Neural cell (in vitro differentiated cells): ENCODE measurements at regions not wholly inside any gene's neighbourhood (a gene's known extent, or its start where the extent isn't known, plus 50 kb on each side); places are given as distances from the start of the nearest gene placed in this dataset.

Experiments
- H2AFZ ChIP-seq: fragments of 200-600, 300-800 bp; sonication (generic), shearing (Covaris generic); 2 replicates; pipeline ENCODE4 v1.6.0; 2014; ENCODE audit warnings: low read depth, mild to moderate bottlenecking, antibody characterized with exemption, low read length, moderate library complexity
- H3F3A ChIP-seq: fragments of 200-600 bp; shearing (Covaris generic); 2 replicates; pipeline ENCODE4 v1.6.1; 2016; ENCODE audit warnings: mild to moderate bottlenecking, moderate library complexity, mixed read lengths, antibody characterized with exemption, low read length; ENCODE audit not compliant: insufficient read depth, poor library complexity, severe bottlenecking
- H3K27ac ChIP-seq: fragments of 200-600, 300-800 bp; sonication (generic), shearing (Covaris generic); 2 replicates; pipeline ENCODE4 v1.5.1; 2014; ENCODE audit warnings: mild to moderate bottlenecking, low read length, moderate library complexity
- H3K27me3 ChIP-seq: fragments of 300-800, 200-600 bp; sonication (generic), shearing (Covaris generic); 2 replicates; pipeline ENCODE4 v1.6.0; 2014; ENCODE audit warnings: mild to moderate bottlenecking, low read depth, low read length, moderate library complexity; ENCODE audit not compliant: insufficient read depth
- H3K36me3 ChIP-seq: fragments of 300-800, 200-600 bp; sonication (generic), shearing (Covaris generic); 2 replicates; pipeline ENCODE4 v1.5.1; 2014; ENCODE audit warnings: mild to moderate bottlenecking, antibody characterized with exemption, low read length, moderate library complexity; ENCODE audit not compliant: insufficient read depth
- H3K4me2 ChIP-seq: fragments of 300-800, 200-600 bp; sonication (generic), shearing (Covaris generic); 2 replicates; pipeline ENCODE4 v1.6.0; 2014; ENCODE audit warnings: mild to moderate bottlenecking, low read length
- H3K4me3 ChIP-seq: fragments of 300-800, 200-600 bp; sonication (generic), shearing (Covaris generic); 2 replicates; pipeline ENCODE4 v1.5.1; 2014; ENCODE audit warnings: mild to moderate bottlenecking, low read length, moderate library complexity
- H3K79me2 ChIP-seq: fragments of 200-600 bp; shearing (Covaris generic); replicated peaks from 2 replicates; pipeline ENCODE4 v1.6.0; 2014; ENCODE audit warnings: mild to moderate bottlenecking, low read length, moderate library complexity; ENCODE audit not compliant: insufficient read depth
- H3K9ac ChIP-seq: fragments of 300-800, 200-600 bp; sonication (generic), shearing (Covaris generic); 2 replicates; pipeline ENCODE4 v1.6.1; 2016; ENCODE audit warnings: mild to moderate bottlenecking, low read length, mixed read lengths
- H3K9me2 ChIP-seq: fragments of 200-600 bp; shearing (Covaris generic); 2 replicates; pipeline ENCODE4 v1.6.1; 2016; ENCODE audit warnings: mild to moderate bottlenecking, low read length, mixed read lengths; ENCODE audit not compliant: insufficient read depth
- H3K9me3 ChIP-seq: fragments of 200-600, 300-800 bp; sonication (generic), shearing (Covaris generic); 2 replicates; pipeline ENCODE4 v1.6.1; 2016; ENCODE audit warnings: mild to moderate bottlenecking, mixed run types, low read length, moderate library complexity, mixed read lengths
- H4K20me1 ChIP-seq: fragments of 200-600 bp; shearing (Covaris generic); 2 replicates; pipeline ENCODE4 v1.6.1; 2016; ENCODE audit warnings: mild to moderate bottlenecking, mixed run types; ENCODE audit not compliant: insufficient read depth
- EP300 ChIP-seq: fragments of 450-650 bp; conservative IDR thresholded peaks from 2 replicates; pipeline ENCODE4 v1.6.1; 2014; ENCODE audit warnings: antibody characterized with exemption, mild to moderate bottlenecking, moderate library complexity; ENCODE audit not compliant: poor library complexity, severe bottlenecking
- EZH2 ChIP-seq: fragments of 200-600, 300-800 bp; shearing (Covaris generic), sonication (generic); IDR thresholded peaks from 2 replicates; pipeline ENCODE4 v1.6.1; 2014; ENCODE audit warnings: antibody characterized with exemption, low read length, borderline replicate concordance, mild to moderate bottlenecking; ENCODE audit not compliant: insufficient read depth, poor library complexity, severe bottlenecking
- MXI1 ChIP-seq: fragments of 450-650 bp; conservative IDR thresholded peaks from 2 replicates; pipeline ENCODE4 v1.6.1; 2014; ENCODE audit warnings: antibody characterized with exemption, mild to moderate bottlenecking; ENCODE audit not compliant: poor library complexity, severe bottlenecking
- POLR2AphosphoS5 ChIP-seq: IDR thresholded peaks from 2 replicates; pipeline ENCODE4 v1.6.1; 2012
- RAD21 ChIP-seq: fragments of 450-650 bp; conservative IDR thresholded peaks from 2 replicates; pipeline ENCODE4 v1.6.1; 2014; ENCODE audit warnings: antibody characterized with exemption, mild to moderate bottlenecking, moderate library complexity
- SMC3 ChIP-seq: fragments of 450-650 bp; conservative IDR thresholded peaks from 2 replicates; pipeline ENCODE4 v1.6.1; 2014; ENCODE audit warnings: antibody characterized with exemption, mild to moderate bottlenecking, moderate library complexity; ENCODE audit not compliant: poor library complexity
- TAF1 ChIP-seq: IDR thresholded peaks from 2 replicates; pipeline ENCODE4 v1.6.1; 2012; ENCODE audit warnings: low read depth
- TF ChIP-seq, protein P1 (sequence below): IDR thresholded peaks from 2 replicates; pipeline ENCODE4 v1.6.1; 2012; ENCODE audit warnings: borderline replicate concordance
- TF ChIP-seq, protein P2 (sequence below): fragments of 450-650 bp; IDR thresholded peaks from 2 replicates; pipeline ENCODE4 v1.5.1; 2014; ENCODE audit warnings: antibody characterized with exemption, mild to moderate bottlenecking, moderate library complexity; ENCODE audit not compliant: poor library complexity, severe bottlenecking

DNA sequence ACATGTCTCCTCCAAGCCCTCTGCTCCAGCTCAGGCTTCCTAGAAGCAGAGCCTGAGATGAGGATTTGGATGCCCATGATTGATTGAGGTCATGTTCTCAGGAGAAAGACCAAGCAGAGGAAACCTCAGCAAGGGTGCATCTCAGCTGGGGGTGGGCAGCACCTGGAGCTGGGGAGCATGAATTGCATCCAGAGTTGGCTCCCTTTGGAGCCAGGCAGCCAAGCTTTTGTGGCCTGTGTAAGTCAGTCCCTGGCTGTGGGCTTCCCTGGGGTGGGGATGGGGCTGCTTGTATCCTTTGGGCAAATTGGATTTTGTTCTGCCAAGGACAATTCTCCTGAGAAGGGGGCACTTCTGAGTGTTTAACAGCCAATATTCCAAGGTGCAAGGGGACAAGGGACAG lies 91.5 kb upstream of the WASF3 start:
- no peak overlapping the region for H3K9ac ChIP-seq
- no peak overlapping the region for H3K27ac ChIP-seq
- no peaks in the 10 kb centered on the region for H4K20me1 ChIP-seq
- H3K4me3 ChIP-seq: no peak overlapping the region
- no peaks in the 10 kb centered on the region for H3K9me3 ChIP-seq
- no peaks in the 10 kb centered on the region for H3K27me3 ChIP-seq
- no peaks in the 10 kb centered on the region for H3K9me2 ChIP-seq
- TF ChIP-seq MXI1 (no peak), SMC3 (no peak), TAF1 (no peak), RAD21 (no peak), EZH2 (no peak), POLR2AphosphoS5 (no peak), EP300 (no peak)
- TF ChIP-seq, protein P1, sequence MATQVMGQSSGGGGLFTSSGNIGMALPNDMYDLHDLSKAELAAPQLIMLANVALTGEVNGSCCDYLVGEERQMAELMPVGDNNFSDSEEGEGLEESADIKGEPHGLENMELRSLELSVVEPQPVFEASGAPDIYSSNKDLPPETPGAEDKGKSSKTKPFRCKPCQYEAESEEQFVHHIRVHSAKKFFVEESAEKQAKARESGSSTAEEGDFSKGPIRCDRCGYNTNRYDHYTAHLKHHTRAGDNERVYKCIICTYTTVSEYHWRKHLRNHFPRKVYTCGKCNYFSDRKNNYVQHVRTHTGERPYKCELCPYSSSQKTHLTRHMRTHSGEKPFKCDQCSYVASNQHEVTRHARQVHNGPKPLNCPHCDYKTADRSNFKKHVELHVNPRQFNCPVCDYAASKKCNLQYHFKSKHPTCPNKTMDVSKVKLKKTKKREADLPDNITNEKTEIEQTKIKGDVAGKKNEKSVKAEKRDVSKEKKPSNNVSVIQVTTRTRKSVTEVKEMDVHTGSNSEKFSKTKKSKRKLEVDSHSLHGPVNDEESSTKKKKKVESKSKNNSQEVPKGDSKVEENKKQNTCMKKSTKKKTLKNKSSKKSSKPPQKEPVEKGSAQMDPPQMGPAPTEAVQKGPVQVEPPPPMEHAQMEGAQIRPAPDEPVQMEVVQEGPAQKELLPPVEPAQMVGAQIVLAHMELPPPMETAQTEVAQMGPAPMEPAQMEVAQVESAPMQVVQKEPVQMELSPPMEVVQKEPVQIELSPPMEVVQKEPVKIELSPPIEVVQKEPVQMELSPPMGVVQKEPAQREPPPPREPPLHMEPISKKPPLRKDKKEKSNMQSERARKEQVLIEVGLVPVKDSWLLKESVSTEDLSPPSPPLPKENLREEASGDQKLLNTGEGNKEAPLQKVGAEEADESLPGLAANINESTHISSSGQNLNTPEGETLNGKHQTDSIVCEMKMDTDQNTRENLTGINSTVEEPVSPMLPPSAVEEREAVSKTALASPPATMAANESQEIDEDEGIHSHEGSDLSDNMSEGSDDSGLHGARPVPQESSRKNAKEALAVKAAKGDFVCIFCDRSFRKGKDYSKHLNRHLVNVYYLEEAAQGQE: no peak
- TF ChIP-seq, protein P2, sequence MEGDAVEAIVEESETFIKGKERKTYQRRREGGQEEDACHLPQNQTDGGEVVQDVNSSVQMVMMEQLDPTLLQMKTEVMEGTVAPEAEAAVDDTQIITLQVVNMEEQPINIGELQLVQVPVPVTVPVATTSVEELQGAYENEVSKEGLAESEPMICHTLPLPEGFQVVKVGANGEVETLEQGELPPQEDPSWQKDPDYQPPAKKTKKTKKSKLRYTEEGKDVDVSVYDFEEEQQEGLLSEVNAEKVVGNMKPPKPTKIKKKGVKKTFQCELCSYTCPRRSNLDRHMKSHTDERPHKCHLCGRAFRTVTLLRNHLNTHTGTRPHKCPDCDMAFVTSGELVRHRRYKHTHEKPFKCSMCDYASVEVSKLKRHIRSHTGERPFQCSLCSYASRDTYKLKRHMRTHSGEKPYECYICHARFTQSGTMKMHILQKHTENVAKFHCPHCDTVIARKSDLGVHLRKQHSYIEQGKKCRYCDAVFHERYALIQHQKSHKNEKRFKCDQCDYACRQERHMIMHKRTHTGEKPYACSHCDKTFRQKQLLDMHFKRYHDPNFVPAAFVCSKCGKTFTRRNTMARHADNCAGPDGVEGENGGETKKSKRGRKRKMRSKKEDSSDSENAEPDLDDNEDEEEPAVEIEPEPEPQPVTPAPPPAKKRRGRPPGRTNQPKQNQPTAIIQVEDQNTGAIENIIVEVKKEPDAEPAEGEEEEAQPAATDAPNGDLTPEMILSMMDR: no peak
- H2AFZ ChIP-seq: no peak overlapping the region
- no peaks in the 10 kb centered on the region for H3K79me2 ChIP-seq
- no peaks in the 10 kb centered on the region for H3K36me3 ChIP-seq
- no peak overlapping the region for H3K4me2 ChIP-seq
- no peaks in the 10 kb centered on the region for H3F3A ChIP-seq

DNA sequence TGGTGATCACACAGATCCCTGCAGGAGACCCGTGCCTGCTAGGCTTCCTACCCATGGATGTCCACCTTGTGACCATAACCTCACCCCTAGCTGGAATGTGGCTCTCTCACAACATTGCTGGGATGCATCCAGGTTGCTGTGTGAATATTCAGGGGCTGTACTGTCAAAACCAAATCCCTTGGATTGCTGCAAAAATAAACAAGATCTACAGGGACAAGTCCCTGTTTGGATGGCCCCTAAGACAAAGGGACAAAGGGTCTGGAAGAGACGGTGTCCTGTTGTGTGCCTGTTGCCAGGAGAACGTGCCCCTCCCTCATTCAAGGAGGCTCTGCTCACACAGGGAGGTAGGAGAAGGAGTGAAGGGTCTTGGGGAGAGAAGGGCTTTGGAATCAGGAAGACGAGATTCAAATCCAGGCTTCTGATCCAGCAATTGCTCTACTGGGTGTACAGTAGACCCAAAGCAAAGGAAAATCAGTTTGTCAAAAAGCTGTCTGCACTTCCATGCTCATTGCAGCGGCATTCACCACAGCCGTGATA lies 89.2 kb upstream of the WASF3 start:
- H2AFZ ChIP-seq: no peak overlapping the region
- TF ChIP-seq, protein P1: no peak
- TF ChIP-seq EZH2 (no peak), RAD21 (no peak), SMC3 (no peak), TAF1 (no peak), MXI1 (no peak), EP300 (no peak), POLR2AphosphoS5 (no peak)
- TF ChIP-seq, protein P2: no peak

More for the DNA sequence above, 89.2 kb upstream of the WASF3 start:
- Histone ChIP-seq H3K27ac (no peak overlapping the region), H3F3A (no peaks in the 10 kb centered on the region), H3K9me3 (no peaks in the 10 kb centered on the region), H3K4me3 (no peak overlapping the region), H3K4me2 (no peak overlapping the region), H4K20me1 (no peaks in the 10 kb centered on the region), H3K79me2 (no peaks in the 10 kb centered on the region), H3K9ac (no peak overlapping the region), H3K9me2 (no peaks in the 10 kb centered on the region), H3K36me3 (no peaks in the 10 kb centered on the region), H3K27me3 (no peaks in the 10 kb centered on the region)
